Thymus (tissue), 11 donors: ENCODE measurements at regions not wholly inside any gene's neighbourhood (a gene's known extent, or its start where the extent isn't known, plus 50 kb on each side); places are given as distances from the start of the nearest gene placed in this dataset.

Experiments
- DNase-seq, 9 donors: peaks; one replicate each; pipeline ENCODE4 v3.0.0-alpha.2; 2013; ENCODE audit warnings: low spot score in 9 of 9, low read depth in 6 of 9, missing footprints in 1 of 9
- H3K27ac ChIP-seq, 2 donors: one replicate each; pipeline ENCODE4 v1.5.1; 2013; ENCODE audit warnings: control low read depth in 1 of 2, low read depth in 1 of 2, low read length in 1 of 2, mild to moderate bottlenecking in 1 of 2, moderate library complexity in 1 of 2
- H3K27me3 ChIP-seq, 2 donors: one replicate each; pipeline ENCODE4 v1.5.1; 2013; ENCODE audit warnings: low read length in 1 of 2; ENCODE audit not compliant: control insufficient read depth in 2 of 2, insufficient read depth in 1 of 2
- H3K36me3 ChIP-seq, 2 donors: one replicate each; pipeline ENCODE4 v1.5.1; 2013; ENCODE audit warnings: low read length in 1 of 2, mild to moderate bottlenecking in 1 of 2, moderate library complexity in 1 of 2; ENCODE audit not compliant: control insufficient read depth in 2 of 2, insufficient read depth in 2 of 2
- H3K4me1 ChIP-seq, 2 donors: one replicate each; pipeline ENCODE4 v1.5.1; 2013; ENCODE audit warnings: low read length in 2 of 2; ENCODE audit not compliant: control insufficient read depth in 2 of 2, insufficient read depth in 2 of 2
- H3K4me3 ChIP-seq, 2 donors: one replicate each; pipeline ENCODE4 v1.5.1; 2013; ENCODE audit warnings: low read length in 2 of 2, control low read depth in 1 of 2, mild to moderate bottlenecking in 1 of 2
- H3K9me3 ChIP-seq, 2 donors: one replicate each; pipeline ENCODE4 v1.5.1; 2013; ENCODE audit warnings: low read length in 1 of 2, mild to moderate bottlenecking in 1 of 2; ENCODE audit not compliant: control insufficient read depth in 2 of 2, insufficient read depth in 1 of 2
- WGBS: extraction: QIAGEN DNeasy Blood & Tissue Kit; methylation state at CpG from one replicate; pipeline ENCODE4 v1.1.7; 2013; 5-methylcytosine and 5-hydroxymethylcytosine counted together
- donor health status: healthy.

- Histone ChIP-seq H3K36me3 (no peaks in the 10 kb centered on the region), H3K9me3 (peaks cover 0 to 4% of the 10 kb centered on the region in 2 donors), H3K4me1 (no peaks in the 10 kb centered on the region), H3K27me3 (no peaks in the 10 kb centered on the region), H3K4me3 (no peak overlapping the region), H3K27ac (no peak overlapping the region)
- WGBS: 50% methylated on average over 2 of the region's 2 CpGs
- DNase-seq: no peak
Measured at GRCh38 chr4:148764720-148765119, 322.5 kb upstream of the NR3C2 start.

- H3K4me3 ChIP-seq: no peak overlapping the region
- 87% methylated on average over 1 of the region's 1 CpG for WGBS
- H3K9me3 ChIP-seq: no peaks in the 10 kb centered on the region
- no peaks in the 10 kb centered on the region for H3K27me3 ChIP-seq
- H3K4me1 ChIP-seq: no peaks in the 10 kb centered on the region
- H3K27ac ChIP-seq: no peak overlapping the region
- H3K36me3 ChIP-seq: no peaks in the 10 kb centered on the region
- DNase-seq: no peak
Measured at GRCh38 chr4:148757171-148757570, 315.0 kb upstream of the NR3C2 start.

GRCh38 chr4:148749403-148749802 is 307.2 kb upstream of the NR3C2 start:
- Histone ChIP-seq H3K4me3 (no peak overlapping the region), H3K27ac (no peak overlapping the region), H3K4me1 (no peaks in the 10 kb centered on the region), H3K27me3 (no peaks in the 10 kb centered on the region), H3K9me3 (peaks cover 0 to 3% of the 10 kb centered on the region in 2 donors), H3K36me3 (no peaks in the 10 kb centered on the region)
- 86% methylated on average over 3 of the region's 3 CpGs for WGBS
- no peak for DNase-seq

GRCh38 chr4:148747721-148748268 is 305.6 kb upstream of the NR3C2 start:
- Histone ChIP-seq H3K4me3 (no peak overlapping the region), H3K4me1 (no peaks in the 10 kb centered on the region), H3K36me3 (no peaks in the 10 kb centered on the region), H3K27me3 (no peaks in the 10 kb centered on the region), H3K27ac (no peak overlapping the region), H3K9me3 (peaks cover 0 to 3% of the 10 kb centered on the region in 2 donors)
- no peak for DNase-seq
- WGBS: 76% methylated on average over 4 of the region's 4 CpGs

GRCh38 chr4:148740701-148741100 is 298.5 kb upstream of the NR3C2 start:
- Histone ChIP-seq H3K36me3 (no peaks in the 10 kb centered on the region), H3K4me3 (no peak overlapping the region), H3K9me3 (peaks cover 0 to 9% of the 10 kb centered on the region in 2 donors), H3K27me3 (no peaks in the 10 kb centered on the region), H3K27ac (no peak overlapping the region), H3K4me1 (no peaks in the 10 kb centered on the region)
- no peak for DNase-seq
- 82% methylated on average over 1 of the region's 1 CpG for WGBS

GRCh38 chr4:148737061-148737770 is 295.0 kb upstream of the NR3C2 start:
- DNase-seq: no peak
- peaks cover 0 to 9% of the 10 kb centered on the region in 2 donors for H3K9me3 ChIP-seq
- WGBS: 83% methylated on average over 2 of the region's 2 CpGs
- H3K4me1 ChIP-seq: no peaks in the 10 kb centered on the region
- no peaks in the 10 kb centered on the region for H3K27me3 ChIP-seq
- H3K36me3 ChIP-seq: no peaks in the 10 kb centered on the region
- H3K4me3 ChIP-seq: no peak overlapping the region
- no peak overlapping the region for H3K27ac ChIP-seq

- WGBS: 79% methylated on average over 5 of the region's 5 CpGs
- Histone ChIP-seq H3K27ac (no peak overlapping the region), H3K36me3 (no peaks in the 10 kb centered on the region), H3K4me1 (no peaks in the 10 kb centered on the region), H3K9me3 (peaks cover 0 to 2% of the 10 kb centered on the region in 2 donors), H3K27me3 (no peaks in the 10 kb centered on the region), H3K4me3 (no peak overlapping the region)
- DNase-seq: no peak
Measured at GRCh38 chr4:148735432-148736155, 293.4 kb upstream of the NR3C2 start.

- H3K4me1 ChIP-seq: no peaks in the 10 kb centered on the region
Measured at GRCh38 chr4:148730766-148731165, 288.6 kb upstream of the NR3C2 start.

GRCh38 chr4:148730082-148730640 is 287.9 kb upstream of the NR3C2 start:
- WGBS: 81% methylated on average over 1 of the region's 1 CpG
- no peaks in the 10 kb centered on the region for H3K27me3 ChIP-seq
- H3K4me3 ChIP-seq: no peak overlapping the region
- H3K9me3 ChIP-seq: peaks cover 0 to 3% of the 10 kb centered on the region in 2 donors
- no peaks in the 10 kb centered on the region for H3K36me3 ChIP-seq
- no peaks in the 10 kb centered on the region for H3K4me1 ChIP-seq
- DNase-seq: no peak
- no peak overlapping the region for H3K27ac ChIP-seq

More at GRCh38 chr4:148730766-148731165, 288.6 kb upstream of the NR3C2 start:
- no peak for DNase-seq
- no peaks in the 10 kb centered on the region for H3K36me3 ChIP-seq
- 89% methylated on average over 4 of the region's 4 CpGs for WGBS
- H3K27ac ChIP-seq: no peak overlapping the region
- peaks cover 0 to 3% of the 10 kb centered on the region in 2 donors for H3K9me3 ChIP-seq
- no peak overlapping the region for H3K4me3 ChIP-seq
- H3K27me3 ChIP-seq: no peaks in the 10 kb centered on the region
